Activated B cell treated with CpG ODN at 0.5 μM for 24 hours (primary cell): ENCODE measurements at regions not wholly inside any gene's neighbourhood (a gene's known extent, or its start where the extent isn't known, plus 50 kb on each side); places are given as distances from the start of the nearest gene placed in this dataset.

ENCODE experiments used
- ATAC-seq: fragments of 200-7000 bp; cut with Tn5 transposase; one replicate; pipeline ENCODE4 v1.10.0; 2021; ENCODE audit warnings: low read depth, mild to moderate bottlenecking, moderate library complexity
- CTCF ChIA-PET: fragments of 350-600 bp; sonication (Branson Sonifier 250); formaldehyde crosslinking; loops from one replicate; lab custom pipeline; 2021; ENCODE audit warnings: antibody characterized with exemption; lab: Charles Lee
- POLR2A ChIA-PET: fragments of 350-600 bp; sonication (Branson Sonifier 250); formaldehyde crosslinking; loops from one replicate; lab custom pipeline; 2021; ENCODE audit warnings: antibody characterized with exemption; lab: Charles Lee
- DNase-seq: peaks from one replicate; pipeline ENCODE4 v3.0.0; 2022
- H3K27ac Mint-ChIP-seq: one replicate; pipeline ENCODE4 v1.8.0; 2020; ENCODE audit warnings: mixed read lengths
- H3K27me3 Mint-ChIP-seq: one replicate; pipeline ENCODE4 v1.8.0; 2021; ENCODE audit warnings: mixed read lengths
- H3K36me3 Mint-ChIP-seq: one replicate; pipeline ENCODE4 v1.8.0; 2021; ENCODE audit warnings: low read depth, mixed read lengths
- H3K4me1 Mint-ChIP-seq: one replicate; pipeline ENCODE4 v1.8.0; 2021; ENCODE audit warnings: mixed read lengths
- H3K4me3 Mint-ChIP-seq: one replicate; pipeline ENCODE4 v1.8.0; 2020; ENCODE audit warnings: mild to moderate bottlenecking, mixed read lengths
- H3K9me3 Mint-ChIP-seq: one replicate; pipeline ENCODE4 v1.8.0; 2020; ENCODE audit warnings: mixed read lengths
- CTCF ChIP-seq: fragments of 200-600 bp; IDR thresholded peaks from one replicate; pipeline ENCODE4 v1.8.0; 2022; ENCODE audit warnings: antibody characterized with exemption, mild to moderate bottlenecking
- intact Hi-C: fragments of 100-400 bp; cut with micrococcal nuclease; formaldehyde crosslinking; loops from one replicate; pipeline ENCODE4 v1.15.1; 2024

GRCh38 chr1:14460173-14460572 is 138.3 kb upstream of the KAZN start:
- H3K9me3 Mint-ChIP-seq: no peaks in the 10 kb centered on the region
- ChIA-PET CTCF (no interaction called here), POLR2A (no interaction called here)
- ATAC-seq (no peak), DNase-seq (no peak)
- intact Hi-C loops: no loop called here
- H3K4me1 Mint-ChIP-seq: no peaks in the 10 kb centered on the region
- no peak overlapping the region for H3K4me3 Mint-ChIP-seq
- no peaks in the 10 kb centered on the region for H3K36me3 Mint-ChIP-seq
- no peak overlapping the region for H3K27ac Mint-ChIP-seq
- no peak for TF ChIP-seq CTCF
- peaks cover 1% of the 10 kb centered on the region for H3K27me3 Mint-ChIP-seq

DNA sequence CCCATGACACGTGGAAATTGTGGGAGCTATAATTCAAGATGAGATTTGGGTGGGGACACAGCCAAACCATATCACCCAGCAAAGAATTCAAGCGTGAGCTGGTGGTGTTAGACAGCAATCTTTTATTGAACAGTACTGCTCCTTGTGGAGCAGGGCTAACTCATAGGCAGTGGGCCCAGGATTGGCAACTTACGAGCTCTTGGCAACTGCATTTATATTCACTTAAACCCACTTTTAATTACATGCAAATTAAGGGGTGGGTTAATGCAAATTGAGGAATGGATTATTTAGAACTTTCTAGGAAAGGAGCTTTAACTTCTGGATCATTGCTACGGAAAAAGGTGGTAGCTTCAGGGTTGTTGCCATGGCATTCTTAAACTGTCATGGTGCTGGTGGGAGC is 135.6 kb upstream of the KAZN start:
- TF ChIP-seq CTCF: no peak
- H3K4me3 Mint-ChIP-seq: no peak overlapping the region
- H3K27ac Mint-ChIP-seq: no peak overlapping the region
- DNase-seq (no peak), ATAC-seq (no peak)
- ChIA-PET CTCF (no interaction called here), POLR2A (no interaction called here)
- H3K36me3 Mint-ChIP-seq: no peaks in the 10 kb centered on the region
- no peaks in the 10 kb centered on the region for H3K9me3 Mint-ChIP-seq
- no peaks in the 10 kb centered on the region for H3K4me1 Mint-ChIP-seq
- peaks cover 1% of the 10 kb centered on the region for H3K27me3 Mint-ChIP-seq
- intact Hi-C loops: no loop called here

DNA sequence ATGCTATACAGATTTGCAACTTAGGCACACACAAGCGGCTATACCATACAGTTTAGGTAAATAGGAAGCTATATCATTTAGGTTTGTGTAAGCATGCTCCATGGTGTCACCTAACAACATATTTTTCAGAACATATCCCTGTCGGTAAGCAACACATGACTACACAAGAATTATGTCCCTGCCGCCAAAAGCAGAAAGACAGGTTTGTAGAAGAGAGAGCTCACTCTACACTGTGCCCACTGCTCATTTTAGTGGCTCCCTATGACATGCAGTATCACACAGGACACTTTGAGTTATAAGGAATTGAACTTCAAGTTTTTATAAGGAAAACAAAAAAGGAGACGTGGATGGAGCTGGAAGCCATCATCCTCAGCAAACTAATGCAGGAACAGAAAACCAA is 132.5 kb upstream of the KAZN start:
- CTCF ChIA-PET: no interaction called here
- DNase-seq (no peak), ATAC-seq (no peak)
- Mint-ChIP-seq H3K4me1 (no peaks in the 10 kb centered on the region), H3K9me3 (no peaks in the 10 kb centered on the region), H3K27ac (no peak overlapping the region), H3K4me3 (no peak overlapping the region), H3K27me3 (peaks cover 4% of the 10 kb centered on the region), H3K36me3 (no peaks in the 10 kb centered on the region)
- intact Hi-C loops: no loop called here
- POLR2A ChIA-PET: no interaction called here
- TF ChIP-seq CTCF: no peak

- H3K27ac Mint-ChIP-seq: no peak overlapping the region
- CTCF ChIA-PET: no interaction called here
- no peak for ATAC-seq
These were observed 131.4 kb upstream of the KAZN start for GRCh38 chr1:14467112-14467511.

GRCh38 chr1:14468751-14469150 is 129.7 kb upstream of the KAZN start:
- Mint-ChIP-seq H3K4me3 (no peak overlapping the region), H3K36me3 (no peaks in the 10 kb centered on the region), H3K27ac (no peak overlapping the region), H3K9me3 (peaks cover 1% of the 10 kb centered on the region), H3K4me1 (no peaks in the 10 kb centered on the region), H3K27me3 (peaks cover 2% of the 10 kb centered on the region)
- intact Hi-C loops: no loop called here
- ChIA-PET CTCF (no interaction called here), POLR2A (no interaction called here)
- DNase-seq: no peak
- ATAC-seq: no peak
- TF ChIP-seq CTCF: no peak

More at GRCh38 chr1:14467112-14467511, 131.4 kb upstream of the KAZN start:
- TF ChIP-seq CTCF: no peak
- no peak overlapping the region for H3K4me3 Mint-ChIP-seq
- H3K36me3 Mint-ChIP-seq: no peaks in the 10 kb centered on the region
- intact Hi-C loops: no loop called here
- no peaks in the 10 kb centered on the region for H3K9me3 Mint-ChIP-seq
- no peak for DNase-seq
- H3K4me1 Mint-ChIP-seq: no peaks in the 10 kb centered on the region
- POLR2A ChIA-PET: no interaction called here
- H3K27me3 Mint-ChIP-seq: peaks cover 2% of the 10 kb centered on the region
